GM18508 (cell line): ENCODE measurements at regions not wholly inside any gene's neighbourhood (a gene's known extent, or its start where the extent isn't known, plus 50 kb on each side); places are given as distances from the start of the nearest gene placed in this dataset.

ENCODE experiments used
- ATAC-seq: cut with Tn5 transposase; IDR thresholded peaks from one replicate; pipeline ENCODE4 v1.9.1; 2021; ENCODE audit warnings: moderate number of reproducible peaks; ENCODE audit not compliant: insufficient read depth, unreplicated experiment

GRCh38 chr7:67535241-67535989 lies 538.8 kb downstream of the TYW1 start:
- ATAC-seq: no peak

DNA sequence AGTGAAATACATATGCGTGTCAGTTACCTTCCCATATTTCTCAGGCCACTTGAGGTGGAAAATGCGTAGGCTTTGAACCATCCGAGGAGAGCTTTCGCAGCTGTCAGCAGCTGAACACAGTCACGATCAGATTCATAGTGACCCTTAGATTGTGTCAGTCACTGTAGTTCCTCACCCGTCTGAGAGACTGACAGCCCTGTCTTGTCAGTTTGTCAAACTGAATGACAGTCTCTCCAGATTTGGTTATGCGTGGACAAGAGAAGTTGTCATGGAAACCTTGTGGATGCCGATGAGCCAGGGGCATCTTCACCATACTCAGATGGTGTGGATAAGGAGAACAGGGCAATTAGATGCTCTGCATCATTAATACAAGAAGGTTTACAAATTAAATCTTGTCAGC lies 546.3 kb downstream of the TYW1 start:
- no peak for ATAC-seq

- no peak for ATAC-seq
Measured at GRCh38 chr7:67547183-67547907, 550.7 kb downstream of the TYW1 start.

DNA sequence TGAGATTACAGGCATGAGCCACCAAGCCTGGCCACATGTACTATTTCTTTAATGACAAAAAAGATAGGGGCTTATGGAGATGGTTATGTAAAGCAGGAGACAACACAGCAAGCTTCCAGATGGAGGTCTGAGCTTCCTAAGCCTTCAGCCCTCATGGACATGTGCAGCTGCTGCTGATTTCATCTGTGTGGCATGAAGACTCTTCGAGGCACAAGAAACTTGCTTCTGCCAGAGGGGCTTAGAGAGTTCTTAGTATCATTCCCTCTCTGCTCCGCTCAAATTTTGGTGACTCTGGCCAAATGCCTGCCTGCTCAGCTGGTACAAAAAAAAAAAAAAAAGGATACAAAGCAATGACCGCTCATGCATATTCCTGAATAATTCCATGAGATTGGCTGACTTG lies 552.5 kb downstream of the TYW1 start:
- no peak for ATAC-seq

GRCh38 chr7:67550801-67551436 lies 554.3 kb downstream of the TYW1 start:
- no peak for ATAC-seq

DNA sequence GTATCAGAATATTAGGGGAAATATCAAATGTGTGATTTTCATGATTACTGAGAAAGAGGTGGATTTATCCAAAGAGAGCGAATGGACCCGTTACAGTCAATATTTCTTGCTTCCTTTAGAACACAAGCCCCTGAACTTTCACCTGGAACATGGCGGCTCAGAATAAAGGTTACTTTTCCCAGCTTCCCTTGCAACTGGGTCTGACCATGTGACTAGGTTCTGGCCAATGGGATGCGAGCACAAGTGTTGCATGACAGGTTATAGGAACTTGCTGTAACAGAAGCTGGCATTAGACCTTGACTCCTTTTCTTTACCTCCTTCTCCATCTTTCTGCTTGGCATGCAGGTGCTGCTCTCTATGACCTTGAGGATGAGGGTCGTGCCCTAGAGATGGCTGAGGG lies 556.1 kb downstream of the TYW1 start:
- ATAC-seq: no peak

DNA sequence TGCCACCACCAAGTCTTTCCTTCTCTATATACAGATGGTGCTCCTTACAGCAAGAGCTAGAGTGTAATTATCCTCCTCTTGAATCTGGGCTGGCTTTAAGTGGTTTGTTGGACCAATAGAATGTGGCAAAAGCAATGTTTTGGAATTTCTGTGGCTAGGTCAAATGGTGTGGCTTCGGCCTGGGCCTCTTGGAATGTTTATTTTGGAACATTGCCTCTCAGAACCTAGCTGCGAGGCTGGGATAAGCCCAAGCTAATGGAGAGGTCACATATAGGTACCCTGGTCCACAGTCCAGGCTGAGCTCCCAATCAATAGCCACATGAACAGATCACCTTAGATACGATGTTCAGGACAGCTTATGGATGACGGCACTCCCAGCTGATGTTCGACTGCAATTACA lies 556.7 kb downstream of the TYW1 start:
- ATAC-seq: no peak

DNA sequence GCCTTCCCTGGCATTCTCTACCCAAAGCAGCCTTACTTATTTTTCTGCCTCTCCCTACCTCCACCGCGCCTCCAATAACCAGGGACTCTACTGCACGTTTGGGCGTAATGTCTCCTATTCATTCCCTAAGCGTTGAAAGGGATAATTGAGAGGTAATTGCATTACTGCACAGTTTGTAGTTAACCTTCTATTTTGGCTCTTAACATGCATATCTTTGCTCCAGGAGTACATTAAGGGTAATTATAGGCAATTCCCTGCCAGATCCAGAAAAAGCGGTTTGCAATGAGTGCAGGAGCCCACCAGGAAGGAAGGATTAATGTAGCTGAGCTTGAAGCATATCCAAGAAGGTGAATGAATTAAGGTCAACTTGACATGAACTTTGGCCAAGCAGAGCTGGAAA lies 558.4 kb downstream of the TYW1 start:
- no peak for ATAC-seq

DNA sequence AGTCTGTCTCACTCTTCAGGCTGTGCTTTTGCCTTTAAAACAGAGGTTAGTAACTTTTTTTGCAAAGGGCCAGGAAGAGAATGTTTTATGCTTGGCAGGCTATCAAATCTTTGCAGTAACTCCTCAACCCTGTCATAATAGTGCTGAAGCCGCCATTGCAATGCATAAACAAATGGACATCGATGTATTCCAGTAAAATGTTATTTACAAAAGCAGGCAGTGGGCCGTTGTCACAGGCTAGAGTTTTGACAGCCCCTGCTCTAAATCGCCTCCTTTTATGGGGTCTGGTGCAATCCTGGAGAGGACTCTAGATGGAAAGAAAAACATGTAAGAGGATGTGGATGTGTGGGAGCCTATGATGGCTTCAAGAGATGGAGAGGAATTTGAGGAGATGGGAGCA lies 568.3 kb downstream of the TYW1 start:
- ATAC-seq: no peak

GRCh38 chr7:67566101-67566500 lies 569.5 kb downstream of the TYW1 start:
- ATAC-seq: no peak

DNA sequence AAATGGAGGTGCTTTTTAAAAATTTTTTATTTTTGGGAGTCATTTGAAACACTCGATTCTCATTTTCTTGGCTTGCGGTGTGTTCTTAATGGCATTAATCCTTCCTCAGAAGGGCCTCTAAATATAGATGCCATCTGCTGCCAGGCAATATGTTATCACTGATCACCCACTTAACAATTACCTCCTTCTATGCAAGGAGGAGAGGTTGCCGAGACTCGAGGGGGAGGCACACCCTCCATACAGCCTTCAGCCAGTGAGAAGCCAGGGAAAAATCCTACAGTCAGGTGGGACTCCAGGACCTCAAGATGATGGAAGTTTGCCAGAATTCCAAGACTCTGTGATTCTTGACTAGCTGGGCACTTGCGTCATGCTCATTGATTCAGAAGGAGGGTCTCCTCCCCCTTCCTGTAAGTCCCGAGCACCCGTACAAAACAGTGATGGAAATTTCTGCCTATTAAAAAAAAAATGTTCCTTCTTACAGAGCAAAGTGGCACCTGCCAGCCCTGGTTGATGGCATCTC lies 574.5 kb downstream of the TYW1 start:
- ATAC-seq: no peak

GRCh38 chr7:67573639-67574038 lies 577.0 kb downstream of the TYW1 start:
- ATAC-seq: no peak

GRCh38 chr7:67588631-67589030 lies 592.0 kb downstream of the TYW1 start:
- no peak for ATAC-seq

DNA sequence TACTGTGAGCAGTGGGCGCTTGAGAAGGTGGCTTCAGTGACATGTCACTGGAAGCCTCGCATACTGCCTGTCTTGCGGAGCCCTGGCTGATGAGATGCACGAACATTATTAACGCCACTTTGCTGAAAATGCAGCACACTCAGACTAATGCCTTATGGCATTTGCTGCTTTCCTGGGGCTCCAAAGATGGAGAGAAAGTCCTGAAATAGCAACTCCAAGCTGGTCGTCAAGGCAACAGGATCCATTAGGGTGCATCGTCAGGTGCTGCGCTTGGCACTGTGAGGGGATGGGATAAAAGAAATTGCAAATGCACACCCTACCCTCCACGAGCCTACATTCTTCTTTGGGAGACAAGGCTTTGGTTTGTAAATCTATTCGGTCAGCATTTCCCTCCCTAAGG lies 592.5 kb downstream of the TYW1 start:
- no peak for ATAC-seq

- ATAC-seq: no peak
Measured at GRCh38 chr7:67590649-67591048, 594.0 kb downstream of the TYW1 start.

DNA sequence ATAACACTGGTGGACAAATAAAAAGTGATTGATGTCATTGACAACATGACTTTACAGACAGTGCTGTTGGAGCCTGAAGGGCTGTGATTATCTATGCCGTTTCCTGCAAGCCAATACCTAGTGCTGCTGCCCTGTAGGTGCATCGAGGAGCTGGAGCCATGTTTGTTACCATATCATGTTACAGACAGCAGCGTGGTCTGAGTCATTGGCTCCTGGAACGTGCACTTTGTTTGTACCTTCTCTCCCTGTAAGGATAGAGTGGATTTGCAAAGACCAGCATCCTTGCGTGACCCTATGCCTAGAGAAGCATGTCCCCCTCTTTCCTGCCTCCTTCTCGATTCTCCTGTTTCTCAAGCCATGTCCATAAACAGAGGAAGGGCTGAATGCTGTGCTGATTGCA lies 597.2 kb downstream of the TYW1 start:
- no peak for ATAC-seq

DNA sequence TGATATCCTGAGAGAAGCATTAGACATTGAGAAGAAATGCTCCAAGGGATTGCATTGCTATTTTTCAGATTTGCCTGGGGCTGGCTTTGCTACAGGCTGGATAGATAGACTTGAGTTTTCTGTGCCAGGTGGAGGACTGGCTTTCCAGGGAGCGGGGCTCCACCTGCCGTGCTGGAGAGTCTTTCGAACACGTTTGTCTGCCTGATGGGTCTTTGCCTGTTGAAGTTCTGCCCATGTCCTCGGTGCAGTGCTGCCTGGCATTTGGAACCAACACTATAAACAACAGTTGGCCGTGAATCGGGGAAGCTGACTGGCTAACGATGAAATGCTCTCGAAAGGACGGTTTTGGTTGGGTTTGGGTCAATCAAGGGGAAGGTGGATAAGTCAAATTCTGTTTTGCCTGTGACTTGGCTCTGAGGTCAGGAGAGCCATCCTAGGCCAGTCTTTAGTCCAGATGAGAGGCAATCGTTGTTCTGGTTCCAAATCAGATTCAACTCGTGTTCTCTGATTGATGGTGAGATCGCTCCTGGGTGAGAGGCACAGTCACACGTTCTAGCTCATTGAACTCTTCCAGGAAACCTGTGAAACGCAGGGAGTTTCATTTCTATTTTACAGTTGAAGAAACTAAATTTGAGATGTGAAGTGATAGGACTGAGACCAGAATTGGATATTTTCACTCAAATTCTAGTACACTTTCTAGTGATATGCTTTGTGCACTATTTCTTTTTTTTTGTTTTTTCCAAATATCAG lies 599.0 kb downstream of the TYW1 start:
- no peak for ATAC-seq

DNA sequence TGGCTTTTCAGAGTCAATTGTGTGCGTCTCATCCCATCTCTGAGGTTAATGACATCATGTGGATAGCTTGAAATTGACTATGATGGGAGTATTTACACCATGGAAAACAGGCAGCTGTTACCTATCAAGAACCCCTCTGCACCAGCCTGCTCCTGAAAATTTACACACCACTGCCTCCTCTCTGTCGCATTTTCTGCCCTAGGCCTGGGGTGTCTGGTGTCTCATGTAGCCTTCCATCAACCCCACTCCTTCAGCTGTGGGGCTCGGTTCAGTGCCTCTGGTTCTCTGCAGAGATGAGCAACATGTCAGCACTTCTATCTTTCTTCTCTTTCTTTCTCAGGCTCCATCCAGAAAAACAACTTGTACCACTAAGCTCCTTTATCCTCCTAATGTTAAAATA lies 600.5 kb downstream of the TYW1 start:
- no peak for ATAC-seq

GRCh38 chr7:67598469-67598868 lies 601.8 kb downstream of the TYW1 start:
- ATAC-seq: no peak

- ATAC-seq: no peak
Measured at GRCh38 chr7:67599331-67600062, 602.9 kb downstream of the TYW1 start.
